ENCODE measurements at regions not wholly inside any gene's neighbourhood (a gene's known extent, or its start where the extent isn't known, plus 50 kb on each side); places are given as distances from the start of the nearest gene placed in this dataset.

GRCh38 chrX:155679715-155680114, 67.0 kb upstream of the TMLHE start:
- DNase-seq: no peak

DNA sequence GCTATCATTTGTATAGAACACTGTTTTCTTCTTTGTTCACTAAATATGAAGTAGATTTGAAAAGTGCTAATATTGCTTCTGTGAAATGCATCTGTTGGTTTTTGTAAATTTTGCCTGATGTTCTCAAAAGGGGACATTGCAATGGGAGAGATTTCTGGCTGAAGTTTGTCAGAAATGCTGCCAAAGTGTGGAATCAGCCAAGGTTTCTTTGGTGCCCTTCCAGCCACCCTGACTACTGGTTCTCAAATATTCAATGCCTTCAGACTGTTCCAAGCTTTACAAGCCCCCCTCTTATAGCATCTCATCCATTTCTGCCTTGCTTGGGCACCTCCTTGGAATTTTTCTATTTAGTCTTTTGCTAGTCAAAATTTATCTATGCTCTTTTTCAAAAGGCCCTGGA, 60.6 kb upstream of the TMLHE start:
- DNase-seq: no peak

DNA sequence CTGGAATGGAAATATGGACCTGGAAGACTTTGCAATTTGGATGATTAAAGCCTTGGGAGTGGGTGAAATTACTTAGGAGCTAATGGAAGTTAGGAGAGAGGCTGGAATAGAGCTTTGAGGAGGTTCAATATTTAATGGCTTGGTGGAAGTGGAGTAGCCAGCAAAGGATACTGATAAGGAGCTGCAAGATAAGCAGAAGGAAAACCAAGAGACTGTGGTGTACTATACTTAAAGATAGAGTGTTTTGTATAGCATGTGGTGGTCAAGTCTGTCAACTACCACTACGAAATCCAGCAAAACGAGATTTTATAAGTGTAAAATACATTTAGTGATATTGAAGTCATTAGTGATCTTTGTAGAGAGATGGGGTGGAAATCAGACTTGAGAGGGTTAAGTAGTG, 54.0 kb upstream of the TMLHE start:
- no peak for DNase-seq
